Pulmonary artery endothelial cell (primary cell): ENCODE measurements at regions not wholly inside any gene's neighbourhood (a gene's known extent, or its start where the extent isn't known, plus 50 kb on each side); places are given as distances from the start of the nearest gene placed in this dataset.
"Not testable (repeated sequence)": the region's sequence is repeated elsewhere in the genome, so short reads cannot be mapped to it uniquely, and the experiment has no call there.

Source experiments
- DNase-seq: peaks from one replicate; pipeline ENCODE4 v3.0.0-alpha.2; 2011; ENCODE audit warnings: low read depth, low spot score

GRCh38 chr2:87428452-87429130 is 319.3 kb upstream of the PLGLB2 start:
- not testable (repeated sequence) for DNase-seq

GRCh38 chr2:87429206-87429930 is 318.5 kb upstream of the PLGLB2 start:
- DNase-seq = not testable (repeated sequence)

- DNase-seq = not testable (repeated sequence)
Observed at GRCh38 chr2:87429931-87430275, 318.0 kb upstream of the PLGLB2 start.

GRCh38 chr2:87431051-87431450 is 316.8 kb upstream of the PLGLB2 start:
- not testable (repeated sequence) for DNase-seq

- DNase-seq = not testable (repeated sequence)
Observed at GRCh38 chr2:87432711-87433453, 315.0 kb upstream of the PLGLB2 start.

GRCh38 chr2:87436007-87436406 is 311.9 kb upstream of the PLGLB2 start:
- DNase-seq = not testable (repeated sequence)

- DNase-seq = not testable (repeated sequence)
Observed at GRCh38 chr2:87437701-87438260, 310.1 kb upstream of the PLGLB2 start.

- not testable (repeated sequence) for DNase-seq
Observed at GRCh38 chr2:87438780-87439454, 309.0 kb upstream of the PLGLB2 start.

- not testable (repeated sequence) for DNase-seq
Observed at GRCh38 chr2:87439617-87440204, 308.2 kb upstream of the PLGLB2 start.

- not testable (repeated sequence) for DNase-seq
Observed at GRCh38 chr2:87440650-87441049, 307.2 kb upstream of the PLGLB2 start.

GRCh38 chr2:87441375-87441774 is 306.5 kb upstream of the PLGLB2 start:
- DNase-seq = not testable (repeated sequence)

- DNase-seq = not testable (repeated sequence)
Observed at GRCh38 chr2:87442983-87443577, 304.8 kb upstream of the PLGLB2 start.

- DNase-seq = not testable (repeated sequence)
Observed at GRCh38 chr2:87444951-87445350, 302.9 kb upstream of the PLGLB2 start.

- DNase-seq = not testable (repeated sequence)
Observed at GRCh38 chr2:87445613-87446312, 302.1 kb upstream of the PLGLB2 start.

GRCh38 chr2:87446313-87446696 is 301.6 kb upstream of the PLGLB2 start:
- DNase-seq = not testable (repeated sequence)

GRCh38 chr2:87449462-87449980 is 298.4 kb upstream of the PLGLB2 start:
- not testable (repeated sequence) for DNase-seq

- not testable (repeated sequence) for DNase-seq
Observed at GRCh38 chr2:87452193-87452592, 295.7 kb upstream of the PLGLB2 start.

- DNase-seq = not testable (repeated sequence)
Observed at GRCh38 chr2:87452861-87453260, 295.0 kb upstream of the PLGLB2 start.

- not testable (repeated sequence) for DNase-seq
Observed at GRCh38 chr2:87453965-87454364, 293.9 kb upstream of the PLGLB2 start.
